ENCODE measurements at regions not wholly inside any gene's neighbourhood (a gene's known extent, or its start where the extent isn't known, plus 50 kb on each side); places are given as distances from the start of the nearest gene placed in this dataset.

DNA sequence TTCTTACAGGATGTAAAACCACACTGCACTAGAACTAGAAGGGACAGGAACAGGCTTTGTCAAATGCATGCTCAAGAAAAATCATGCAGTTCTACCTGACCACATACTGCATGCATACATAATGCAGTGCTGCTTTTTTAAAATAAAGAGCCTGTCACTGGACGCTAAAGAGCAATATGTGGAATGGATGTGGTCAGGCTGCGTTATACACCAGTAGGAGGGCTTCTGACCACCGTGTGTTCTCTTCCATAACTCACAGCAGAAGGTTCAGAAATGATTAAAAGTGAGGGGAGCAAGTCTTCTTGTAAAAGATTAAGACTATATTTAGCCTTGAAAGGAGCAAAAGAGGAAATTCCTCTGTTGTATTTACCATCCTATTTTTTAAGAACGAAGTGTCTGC lies 392.0 kb downstream of the EMP1 start:
- TF ChIP-seq, protein P1, sequence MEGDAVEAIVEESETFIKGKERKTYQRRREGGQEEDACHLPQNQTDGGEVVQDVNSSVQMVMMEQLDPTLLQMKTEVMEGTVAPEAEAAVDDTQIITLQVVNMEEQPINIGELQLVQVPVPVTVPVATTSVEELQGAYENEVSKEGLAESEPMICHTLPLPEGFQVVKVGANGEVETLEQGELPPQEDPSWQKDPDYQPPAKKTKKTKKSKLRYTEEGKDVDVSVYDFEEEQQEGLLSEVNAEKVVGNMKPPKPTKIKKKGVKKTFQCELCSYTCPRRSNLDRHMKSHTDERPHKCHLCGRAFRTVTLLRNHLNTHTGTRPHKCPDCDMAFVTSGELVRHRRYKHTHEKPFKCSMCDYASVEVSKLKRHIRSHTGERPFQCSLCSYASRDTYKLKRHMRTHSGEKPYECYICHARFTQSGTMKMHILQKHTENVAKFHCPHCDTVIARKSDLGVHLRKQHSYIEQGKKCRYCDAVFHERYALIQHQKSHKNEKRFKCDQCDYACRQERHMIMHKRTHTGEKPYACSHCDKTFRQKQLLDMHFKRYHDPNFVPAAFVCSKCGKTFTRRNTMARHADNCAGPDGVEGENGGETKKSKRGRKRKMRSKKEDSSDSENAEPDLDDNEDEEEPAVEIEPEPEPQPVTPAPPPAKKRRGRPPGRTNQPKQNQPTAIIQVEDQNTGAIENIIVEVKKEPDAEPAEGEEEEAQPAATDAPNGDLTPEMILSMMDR (IDR thresholded peaks at IDR 0.05; ENCODE audit: low read length, missing control alignments) = no peak
- DNase-seq (ENCODE audit: low read depth) = no peak
- no peak overlapping the region for H3K4me3 ChIP-seq (replicated peaks; ENCODE audit: low read depth, low read length)

DNA sequence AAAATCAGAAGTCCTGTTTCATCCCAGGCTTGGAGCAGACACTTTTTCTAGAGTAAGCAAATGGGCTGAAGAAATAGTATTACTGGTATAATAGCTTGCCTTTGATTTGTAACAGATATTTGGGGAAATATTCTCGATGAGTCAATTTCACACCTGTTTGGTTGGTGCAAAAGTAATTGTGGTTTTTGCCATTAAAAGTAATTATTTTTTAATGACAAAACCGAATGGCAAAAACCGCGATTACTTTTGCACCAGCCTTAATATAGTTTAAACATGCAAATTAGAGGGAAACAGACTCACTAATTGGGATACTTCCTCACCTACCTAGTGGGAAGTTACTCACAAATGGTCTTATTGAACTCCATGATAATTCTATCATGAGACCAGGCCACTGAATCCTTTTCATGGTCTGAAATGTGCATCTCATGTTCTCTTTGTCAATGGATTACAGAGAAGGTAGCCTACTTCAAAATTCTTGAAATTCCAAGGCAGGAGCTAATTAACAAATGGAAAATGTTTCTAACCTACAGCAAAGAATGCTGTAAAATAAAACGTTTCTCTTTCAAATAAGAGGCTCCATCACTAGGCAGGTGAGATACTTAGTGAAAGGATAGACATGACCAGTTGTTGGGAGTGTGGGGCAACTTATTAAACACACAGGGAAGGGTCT lies 391.3 kb downstream of the EMP1 start:
- H3K4me3 ChIP-seq (replicated peaks; ENCODE audit: low read depth, low read length) = no peak overlapping the region
- TF ChIP-seq, protein P1 (IDR thresholded peaks at IDR 0.05; ENCODE audit: low read length, missing control alignments) = no peak
- no peak for DNase-seq (ENCODE audit: low read depth)

DNA sequence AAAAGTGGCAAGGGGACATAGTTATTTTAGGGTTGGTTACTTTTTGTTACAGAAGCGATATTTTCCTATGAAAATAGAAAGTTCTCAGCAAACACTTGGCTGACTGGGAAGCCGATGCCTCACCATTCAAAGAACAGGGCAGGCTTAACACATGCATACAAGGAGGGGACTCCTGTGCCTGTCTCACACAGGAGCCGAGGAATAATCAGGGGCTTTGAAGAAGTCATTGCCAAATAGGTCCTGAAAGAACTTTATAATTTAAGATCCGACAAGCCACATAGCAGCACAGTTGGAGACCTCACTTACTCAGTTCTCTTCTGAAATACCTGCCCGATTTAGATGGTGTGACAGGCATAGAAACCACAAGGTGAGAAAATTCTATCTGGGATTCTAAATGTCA lies 389.8 kb downstream of the EMP1 start:
- H3K4me3 ChIP-seq (replicated peaks; ENCODE audit: low read depth, low read length) = no peak overlapping the region
- TF ChIP-seq, protein P1 (IDR thresholded peaks at IDR 0.05; ENCODE audit: low read length, missing control alignments) = no peak
- DNase-seq (ENCODE audit: low read depth) = no peak

DNA sequence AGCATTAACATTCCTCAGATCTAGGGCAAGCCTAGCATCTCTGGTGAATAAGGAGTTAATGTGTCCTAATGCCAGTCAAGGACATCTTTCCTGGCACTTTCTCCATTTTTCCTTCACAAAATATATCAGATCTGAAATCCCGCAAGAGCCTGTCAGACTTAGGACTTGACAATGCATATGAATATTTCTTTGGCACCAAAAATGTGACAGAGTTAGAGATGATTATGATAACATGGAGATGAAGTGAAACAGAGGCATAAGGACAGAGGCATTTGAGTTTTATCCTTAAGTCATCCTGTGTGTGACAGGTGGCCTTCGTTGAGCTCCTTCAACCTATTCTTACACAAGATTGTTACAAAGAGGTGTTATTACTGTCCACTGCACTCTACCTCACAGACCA lies 388.0 kb downstream of the EMP1 start:
- DNase-seq (ENCODE audit: low read depth) = no peak

DNA sequence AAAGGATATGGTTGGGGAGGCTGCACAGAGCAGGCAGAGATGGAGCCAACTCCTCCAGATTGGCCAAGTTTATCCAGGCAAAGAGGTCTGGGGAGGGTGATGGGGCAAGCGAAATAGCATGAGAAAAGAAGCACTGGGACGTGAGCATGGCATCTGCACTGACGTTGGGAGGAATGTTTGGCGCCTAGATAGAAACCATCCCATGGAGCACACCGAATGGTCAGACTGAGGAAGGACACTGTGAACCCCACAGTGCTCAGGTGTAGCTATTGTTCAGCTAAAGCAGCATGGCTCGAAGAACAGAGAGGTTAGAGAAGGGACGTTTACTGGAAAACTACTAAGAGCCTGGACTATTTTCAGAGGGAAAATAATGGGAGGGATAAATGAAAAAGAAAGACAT lies 387.1 kb downstream of the EMP1 start:
- H3K4me3 ChIP-seq (replicated peaks; ENCODE audit: low read depth, low read length) = no peak overlapping the region
- TF ChIP-seq, protein P1 (IDR thresholded peaks at IDR 0.05; ENCODE audit: low read length, missing control alignments) = no peak
- DNase-seq (ENCODE audit: low read depth) = no peak

More for the DNA sequence above, 388.0 kb downstream of the EMP1 start:
- TF ChIP-seq, protein P1 (IDR thresholded peaks at IDR 0.05; ENCODE audit: low read length, missing control alignments) = no peak
- no peak overlapping the region for H3K4me3 ChIP-seq (replicated peaks; ENCODE audit: low read depth, low read length)

DNA sequence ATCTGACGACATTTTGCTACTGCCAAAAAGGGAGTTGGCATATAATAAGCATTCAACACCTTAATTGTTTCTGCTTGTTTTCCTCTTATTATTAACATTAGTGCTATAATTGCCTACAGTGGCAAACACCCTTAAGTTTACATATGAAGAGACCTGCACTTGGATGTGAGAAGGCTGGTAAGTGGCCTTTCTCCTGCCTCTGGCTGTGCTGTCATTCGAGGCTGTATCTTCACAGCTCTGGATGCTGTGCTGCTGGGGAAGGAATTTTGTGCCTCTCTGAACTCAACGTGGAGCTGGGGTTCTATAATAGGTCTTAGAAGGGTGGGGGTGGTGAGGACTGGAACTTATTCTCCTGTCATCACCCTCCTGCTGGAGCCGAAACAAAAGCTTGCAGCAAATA lies 385.9 kb downstream of the EMP1 start:
- TF ChIP-seq, protein P1 (IDR thresholded peaks at IDR 0.05; ENCODE audit: low read length, missing control alignments) = no peak
- DNase-seq (ENCODE audit: low read depth) = no peak

DNA sequence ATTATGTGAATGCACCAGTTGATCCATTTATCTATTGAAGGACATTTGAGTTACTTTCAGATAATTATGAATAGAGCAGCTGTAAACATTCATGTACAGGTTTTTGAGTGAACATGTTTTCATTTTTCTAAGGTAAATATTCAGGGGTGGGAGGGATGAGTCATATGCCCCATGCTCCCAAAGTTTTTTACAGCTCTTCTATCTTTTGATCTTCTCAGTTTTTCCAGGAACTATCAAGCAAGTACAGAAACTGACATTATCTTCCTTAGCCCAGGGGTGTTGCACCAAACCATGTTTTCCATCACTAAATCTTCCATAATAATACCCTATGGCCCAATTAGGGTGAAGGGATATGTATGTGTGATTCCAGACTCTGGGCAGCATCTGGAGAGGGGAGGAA lies 384.5 kb downstream of the EMP1 start:
- TF ChIP-seq, protein P1 (IDR thresholded peaks at IDR 0.05; ENCODE audit: low read length, missing control alignments) = no peak
- no peak overlapping the region for H3K4me3 ChIP-seq (replicated peaks; ENCODE audit: low read depth, low read length)
- no peak for DNase-seq (ENCODE audit: low read depth)

More for the DNA sequence above, 385.9 kb downstream of the EMP1 start:
- no peak overlapping the region for H3K4me3 ChIP-seq (replicated peaks; ENCODE audit: low read depth, low read length)
